NCI-H82 (cell line): ENCODE measurements at regions not wholly inside any gene's neighbourhood (a gene's known extent, or its start where the extent isn't known, plus 50 kb on each side); places are given as distances from the start of the nearest gene placed in this dataset.
"Not testable (repeated sequence)": the region's sequence is repeated elsewhere in the genome, so short reads cannot be mapped to it uniquely, and the experiment has no call there.

Source experiments
- DNase-seq: peaks from one replicate; lab custom pipeline; 2025; lab: John Stamatoyannopoulos, UW

GRCh38 chr10:29725133-29725720 is 90.5 kb upstream of the SVIL start:
- no peak for DNase-seq

GRCh38 chr10:29723726-29724125 is 89.0 kb upstream of the SVIL start:
- DNase-seq = no peak

- DNase-seq = no peak
Measured at GRCh38 chr10:29722777-29723176, 88.0 kb upstream of the SVIL start.

- no peak for DNase-seq
Measured at GRCh38 chr10:29720149-29720548, 85.4 kb upstream of the SVIL start.

GRCh38 chr10:29719281-29719675 is 84.5 kb upstream of the SVIL start:
- no peak for DNase-seq

- no peak for DNase-seq
Measured at GRCh38 chr10:29715296-29715695, 80.5 kb upstream of the SVIL start.

GRCh38 chr10:29714096-29714874 is 79.5 kb upstream of the SVIL start:
- DNase-seq = no peak

GRCh38 chr10:29713450-29713849 is 78.7 kb upstream of the SVIL start:
- no peak for DNase-seq

- peak; percentile 44 for DNase-seq
Measured at GRCh38 chr10:29712108-29712507, 77.3 kb upstream of the SVIL start.

GRCh38 chr10:29710128-29710527 is 75.4 kb upstream of the SVIL start:
- DNase-seq = no peak

GRCh38 chr10:29709484-29710002 is 74.8 kb upstream of the SVIL start:
- no peak for DNase-seq

GRCh38 chr10:29703271-29703670 is 68.5 kb upstream of the SVIL start:
- DNase-seq = peak; percentile 57

GRCh38 chr10:29702273-29703164 is 67.7 kb upstream of the SVIL start:
- DNase-seq = peak; percentile 50

- DNase-seq = no peak
Measured at GRCh38 chr10:29701306-29701705, 66.5 kb upstream of the SVIL start.

GRCh38 chr10:29699621-29700020 is 64.8 kb upstream of the SVIL start:
- no peak for DNase-seq

GRCh38 chr10:29698773-29699490 is 64.2 kb upstream of the SVIL start:
- DNase-seq = no peak

GRCh38 chr10:29696581-29696980 is 61.8 kb upstream of the SVIL start:
- not testable (repeated sequence) for DNase-seq

GRCh38 chr10:29694121-29694520 is 59.4 kb upstream of the SVIL start:
- no peak for DNase-seq

GRCh38 chr10:29692121-29692539 is 57.4 kb upstream of the SVIL start:
- DNase-seq = peak; percentile 8

GRCh38 chr10:29691564-29692072 is 56.8 kb upstream of the SVIL start:
- DNase-seq = peak; percentile 87

GRCh38 chr10:29689001-29689400 is 54.2 kb upstream of the SVIL start:
- no peak for DNase-seq

- no peak for DNase-seq
Measured at GRCh38 chr10:29688230-29688661, 53.5 kb upstream of the SVIL start.
